ENCODE measurements at regions not wholly inside any gene's neighbourhood (a gene's known extent, or its start where the extent isn't known, plus 50 kb on each side); places are given as distances from the start of the nearest gene placed in this dataset.

DNA sequence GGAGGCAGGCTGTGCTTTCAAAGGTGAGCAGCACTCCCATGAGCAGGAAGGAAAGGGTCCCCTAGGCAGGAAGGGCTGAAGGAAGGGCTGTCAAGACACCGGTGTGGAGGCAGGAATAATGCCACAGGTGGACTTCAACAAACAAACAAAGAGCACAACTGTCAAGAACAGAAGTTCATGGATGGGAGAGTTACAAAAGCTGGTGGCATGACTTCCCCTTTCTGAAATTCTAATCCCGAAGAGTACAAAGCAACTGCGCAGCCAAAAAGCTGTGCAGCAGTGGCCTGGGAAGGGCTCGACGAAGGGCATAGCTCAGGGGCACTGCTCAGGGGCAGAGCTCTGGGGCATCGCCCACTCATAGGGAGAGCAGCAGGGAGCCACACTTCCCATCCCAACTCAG is 582.3 kb upstream of the DIPK2B start:
- Histone ChIP-seq H3K36me3 (no peaks in the 10 kb centered on the region), H3K9me3 (no peaks in the 10 kb centered on the region), H3K27ac (no peak overlapping the region), H3K4me1 (no peaks in the 10 kb centered on the region), H3K4me3 (no peak overlapping the region), H3K27me3 (no peaks in the 10 kb centered on the region)
- TF ChIP-seq, protein P1, sequence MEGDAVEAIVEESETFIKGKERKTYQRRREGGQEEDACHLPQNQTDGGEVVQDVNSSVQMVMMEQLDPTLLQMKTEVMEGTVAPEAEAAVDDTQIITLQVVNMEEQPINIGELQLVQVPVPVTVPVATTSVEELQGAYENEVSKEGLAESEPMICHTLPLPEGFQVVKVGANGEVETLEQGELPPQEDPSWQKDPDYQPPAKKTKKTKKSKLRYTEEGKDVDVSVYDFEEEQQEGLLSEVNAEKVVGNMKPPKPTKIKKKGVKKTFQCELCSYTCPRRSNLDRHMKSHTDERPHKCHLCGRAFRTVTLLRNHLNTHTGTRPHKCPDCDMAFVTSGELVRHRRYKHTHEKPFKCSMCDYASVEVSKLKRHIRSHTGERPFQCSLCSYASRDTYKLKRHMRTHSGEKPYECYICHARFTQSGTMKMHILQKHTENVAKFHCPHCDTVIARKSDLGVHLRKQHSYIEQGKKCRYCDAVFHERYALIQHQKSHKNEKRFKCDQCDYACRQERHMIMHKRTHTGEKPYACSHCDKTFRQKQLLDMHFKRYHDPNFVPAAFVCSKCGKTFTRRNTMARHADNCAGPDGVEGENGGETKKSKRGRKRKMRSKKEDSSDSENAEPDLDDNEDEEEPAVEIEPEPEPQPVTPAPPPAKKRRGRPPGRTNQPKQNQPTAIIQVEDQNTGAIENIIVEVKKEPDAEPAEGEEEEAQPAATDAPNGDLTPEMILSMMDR (IDR thresholded peaks at IDR 0.05) = no peak
- DNase-seq (ENCODE audit: low spot score) = no peak

DNA sequence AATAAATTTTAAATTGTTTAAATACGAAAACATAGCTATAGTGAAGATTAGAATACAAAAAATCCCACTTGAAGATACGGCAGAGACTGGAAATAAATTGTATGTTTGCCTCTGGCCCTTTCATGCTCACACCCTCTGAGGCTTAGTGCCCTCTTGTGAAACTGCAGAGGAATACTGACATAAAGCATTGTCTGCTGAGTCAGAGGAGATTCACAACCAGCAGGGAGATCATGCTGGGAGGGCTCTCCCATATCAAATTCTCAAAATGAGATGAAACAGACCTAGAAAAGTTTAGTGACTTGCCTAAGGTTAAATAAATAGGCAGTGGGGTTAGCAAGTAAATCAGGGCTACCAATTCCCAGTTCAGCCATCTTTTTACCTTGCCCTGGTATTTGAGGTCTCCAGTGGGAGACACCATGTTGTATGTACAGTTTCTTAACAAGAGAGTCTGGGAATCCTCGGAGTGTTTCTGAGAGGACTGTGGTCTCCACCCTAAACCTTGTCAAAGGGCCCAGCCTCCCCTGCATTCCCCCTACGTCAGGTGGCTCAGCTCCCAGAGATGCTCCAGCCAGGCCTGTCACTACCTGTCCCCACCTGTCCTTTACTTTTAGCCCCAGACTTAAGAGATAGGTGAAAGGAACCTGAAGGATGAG is 581.4 kb upstream of the DIPK2B start:
- no peak overlapping the region for H3K27ac ChIP-seq
- no peak overlapping the region for H3K4me3 ChIP-seq
- no peaks in the 10 kb centered on the region for H3K9me3 ChIP-seq
- no peaks in the 10 kb centered on the region for H3K36me3 ChIP-seq
- TF ChIP-seq, protein P1 (IDR thresholded peaks at IDR 0.05) = peak in 1 of 2 donors; percentile 43
- no peaks in the 10 kb centered on the region for H3K27me3 ChIP-seq
- no peak for DNase-seq (ENCODE audit: low spot score)
- no peaks in the 10 kb centered on the region for H3K4me1 ChIP-seq

DNA sequence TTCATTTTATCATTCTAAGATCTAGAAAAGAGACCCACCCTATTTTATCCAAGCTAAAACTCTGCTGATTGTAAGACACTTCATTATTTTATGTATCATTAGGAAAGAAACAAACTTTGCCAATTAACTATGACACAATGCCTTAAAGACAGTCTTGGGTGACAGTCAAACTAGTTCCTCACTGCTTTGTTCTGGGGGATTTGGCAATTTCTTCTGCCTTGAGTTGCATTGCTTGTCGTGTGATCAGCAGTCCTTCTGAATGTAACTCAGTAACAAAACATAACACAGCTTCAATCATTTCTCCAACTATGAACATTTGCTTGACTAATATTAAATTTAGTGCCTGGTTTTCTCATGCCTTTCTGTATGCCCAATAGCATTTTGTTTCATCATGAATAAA is 577.9 kb upstream of the DIPK2B start:
- H3K9me3 ChIP-seq = no peaks in the 10 kb centered on the region
- TF ChIP-seq, protein P1 (IDR thresholded peaks at IDR 0.05) = no peak
- no peaks in the 10 kb centered on the region for H3K4me1 ChIP-seq
- H3K4me3 ChIP-seq = no peak overlapping the region
- no peak for DNase-seq (ENCODE audit: low spot score)
- H3K27me3 ChIP-seq = peaks cover 0 to 3% of the 10 kb centered on the region in 2 donors
- H3K27ac ChIP-seq = no peak overlapping the region
- no peaks in the 10 kb centered on the region for H3K36me3 ChIP-seq

- H3K4me3 ChIP-seq = no peak overlapping the region
- H3K36me3 ChIP-seq = no peaks in the 10 kb centered on the region
- H3K9me3 ChIP-seq = no peaks in the 10 kb centered on the region
- TF ChIP-seq, protein P1 (IDR thresholded peaks at IDR 0.05) = no peak
- H3K27ac ChIP-seq = no peak overlapping the region
- DNase-seq (ENCODE audit: low spot score) = no peak
- H3K4me1 ChIP-seq = no peaks in the 10 kb centered on the region
- H3K27me3 ChIP-seq = peaks cover 0 to 3% of the 10 kb centered on the region in 2 donors
Measured at GRCh38 chrX:45777366-45777765, 576.7 kb upstream of the DIPK2B start.

DNA sequence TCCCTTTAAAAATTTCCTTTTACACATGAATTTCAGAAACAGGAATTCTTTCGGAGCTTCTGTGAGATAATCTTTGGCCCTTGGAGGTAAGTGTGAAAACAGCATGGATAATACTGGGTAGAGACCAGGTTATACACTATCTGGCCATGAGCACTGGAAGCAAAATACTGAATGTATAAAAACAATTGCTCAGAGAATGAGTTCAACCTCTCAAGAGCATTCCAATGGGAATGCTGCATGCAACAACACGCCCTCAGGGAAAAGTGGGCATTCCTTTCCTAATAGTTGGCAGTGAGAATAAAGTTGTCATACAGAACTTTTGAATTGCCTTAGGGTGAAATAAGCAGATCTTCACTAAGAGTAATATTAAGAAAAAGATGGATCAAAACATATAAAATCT is 574.8 kb upstream of the DIPK2B start:
- H3K4me3 ChIP-seq = no peak overlapping the region
- no peaks in the 10 kb centered on the region for H3K36me3 ChIP-seq
- H3K9me3 ChIP-seq = no peaks in the 10 kb centered on the region
- H3K27me3 ChIP-seq = peaks cover 0 to 3% of the 10 kb centered on the region in 2 donors
- TF ChIP-seq, protein P1 (IDR thresholded peaks at IDR 0.05) = no peak
- no peaks in the 10 kb centered on the region for H3K4me1 ChIP-seq
- H3K27ac ChIP-seq = no peak overlapping the region
- DNase-seq (ENCODE audit: low spot score) = no peak

GRCh38 chrX:45774961-45775360 is 574.3 kb upstream of the DIPK2B start:
- Histone ChIP-seq H3K36me3 (no peaks in the 10 kb centered on the region), H3K27me3 (peaks cover 0 to 3% of the 10 kb centered on the region in 2 donors), H3K4me1 (no peaks in the 10 kb centered on the region), H3K27ac (no peak overlapping the region), H3K4me3 (no peak overlapping the region), H3K9me3 (no peaks in the 10 kb centered on the region)
- no peak for DNase-seq (ENCODE audit: low spot score)
- TF ChIP-seq, protein P1 (IDR thresholded peaks at IDR 0.05) = no peak

Data from right atrium auricular region (tissue), 2 donors.